ENCODE measurements at regions not wholly inside any gene's neighbourhood (a gene's known extent, or its start where the extent isn't known, plus 50 kb on each side); places are given as distances from the start of the nearest gene placed in this dataset. TPM values are rescaled to one million over a fixed set of nuclear protein-coding genes. Genes with fewer than 3 reads are reported as not detected.

- intact Hi-C loops (cut with micrococcal nuclease): no loop called here
- Mint-ChIP-seq H3K4me1 (no peaks in the 10 kb centered on the region), H3K9me3 (peaks cover 0 to 15% (median 7%) of the 10 kb centered on the region in 7 donors)
Measured at GRCh38 chr7:54483523-54483922, 58.7 kb upstream of the VSTM2A start.

GRCh38 chr7:54485044-54485443 lies 57.1 kb upstream of the VSTM2A start:
- Histone ChIP-seq H3K4me1 (ENCODE audit: control insufficient read depth in 1 of 2, insufficient read depth in 2 of 2, low read length in 2 of 2) (no peaks in the 10 kb centered on the region), H2AFZ (ENCODE audit: insufficient read depth, low read depth, low read length, poor library complexity, severe bottlenecking) (no peak overlapping the region), H3K4me2 (replicated peaks; ENCODE audit: extremely low read depth, low read length, poor library complexity, severe bottlenecking) (no peak overlapping the region), H3K27ac (ENCODE audit: low read depth in 1 of 2, low read length in 2 of 2) (no peak overlapping the region), H3K4me3 (replicated peaks in 1 of 3; ENCODE audit: low read depth in 2 of 3, low read length in 3 of 3) (no peak overlapping the region), H3K9ac (ENCODE audit: insufficient read depth, low read length, poor library complexity, severe bottlenecking) (no peak overlapping the region), H3K9me3 (replicated peaks in 1 of 2; ENCODE audit: control insufficient read depth in 1 of 2, insufficient read depth in 1 of 2, low read length in 2 of 2) (peaks cover 19 to 21% of the 10 kb centered on the region in 2 donors), H4K20me1 (ENCODE audit: insufficient read depth, low read length) (no peaks in the 10 kb centered on the region), H3K36me3 (replicated peaks in 1 of 2; ENCODE audit: control insufficient read depth in 1 of 2, insufficient read depth in 2 of 2, low read length in 2 of 2) (no peaks in the 10 kb centered on the region), H3K27me3 (ENCODE audit: control insufficient read depth in 2 of 2, insufficient read depth in 2 of 2, low read length in 2 of 2) (no peaks in the 10 kb centered on the region), H3K79me2 (ENCODE audit: insufficient read depth, low read length) (no peaks in the 10 kb centered on the region)
- no peak for TF ChIP-seq CTCF (IDR thresholded peaks at IDR 0.05)
- Mint-ChIP-seq H3K4me1 (no peaks in the 10 kb centered on the region), H3K9me3 (peaks cover 0 to 14% (median 4%) of the 10 kb centered on the region in 7 donors), H3K4me3 (no peak overlapping the region), H3K27ac (no peak overlapping the region), H3K36me3 (no peaks in the 10 kb centered on the region), H3K27me3 (ENCODE audit: low read depth in 3 of 3) (no peaks in the 10 kb centered on the region)
- no CpG with 5 or more reads among the region's 1 CpG for WGBS (ENCODE audit: insufficient coverage)
- no peak for DNase-seq
- intact Hi-C loops (cut with micrococcal nuclease): no loop called here

More at GRCh38 chr7:54483523-54483922, 58.7 kb upstream of the VSTM2A start:
- Mint-ChIP-seq H3K27ac (no peak overlapping the region), H3K36me3 (no peaks in the 10 kb centered on the region), H3K4me3 (no peak overlapping the region), H3K27me3 (ENCODE audit: low read depth in 3 of 3) (no peaks in the 10 kb centered on the region)
- no peak for TF ChIP-seq CTCF (IDR thresholded peaks at IDR 0.05)
- no peak overlapping the region for H3K27ac ChIP-seq (ENCODE audit: low read depth in 1 of 2, low read length in 2 of 2)
- no peak overlapping the region for H3K9ac ChIP-seq (ENCODE audit: insufficient read depth, low read length, poor library complexity, severe bottlenecking)
- no peaks in the 10 kb centered on the region for H4K20me1 ChIP-seq (ENCODE audit: insufficient read depth, low read length)
- H3K79me2 ChIP-seq (ENCODE audit: insufficient read depth, low read length): no peaks in the 10 kb centered on the region
- no peak overlapping the region for H3K4me2 ChIP-seq (replicated peaks; ENCODE audit: extremely low read depth, low read length, poor library complexity, severe bottlenecking)
- H3K27me3 ChIP-seq (ENCODE audit: control insufficient read depth in 2 of 2, insufficient read depth in 2 of 2, low read length in 2 of 2): no peaks in the 10 kb centered on the region
- H3K4me3 ChIP-seq (replicated peaks in 1 of 3; ENCODE audit: low read depth in 2 of 3, low read length in 3 of 3): no peak overlapping the region
- no peaks in the 10 kb centered on the region for H3K36me3 ChIP-seq (replicated peaks in 1 of 2; ENCODE audit: control insufficient read depth in 1 of 2, insufficient read depth in 2 of 2, low read length in 2 of 2)
- H3K4me1 ChIP-seq (ENCODE audit: control insufficient read depth in 1 of 2, insufficient read depth in 2 of 2, low read length in 2 of 2): no peaks in the 10 kb centered on the region
- WGBS (ENCODE audit: insufficient coverage): 67% methylated on average over 1 of the region's 3 CpGs
- DNase-seq: no peak
- H3K9me3 ChIP-seq (replicated peaks in 1 of 2; ENCODE audit: control insufficient read depth in 1 of 2, insufficient read depth in 1 of 2, low read length in 2 of 2): peaks cover 18 to 22% of the 10 kb centered on the region in 2 donors
- no peak overlapping the region for H2AFZ ChIP-seq (ENCODE audit: insufficient read depth, low read depth, low read length, poor library complexity, severe bottlenecking)

Small RNA genes in the stretch of these regions (small RNA-seq; reads per million reads assigned to genes)
- not detected for gene AC074348.1 (ENCODE audit: insufficient read length, low read depth)
- gene RNU2-29P (ENCODE audit: insufficient read length, low read depth): 2.6 reads per million, percentile 13 among the genes with 10 or more reads in this experiment

Data from CD14-positive monocyte (primary cell).